GM23338 (cell line): ENCODE measurements at regions not wholly inside any gene's neighbourhood (a gene's known extent, or its start where the extent isn't known, plus 50 kb on each side); places are given as distances from the start of the nearest gene placed in this dataset.

Source experiments
- ATAC-seq: fragments of 200-7000 bp; cut with Tn5 transposase; 3 replicates; pipeline ENCODE4 v1.9.1; 2020
- DNase-seq: peaks from one replicate; pipeline ENCODE4 v3.0.0-alpha.2; 2015; ENCODE audit warnings: low spot score
- H2AFZ ChIP-seq: fragments of 200-600 bp; sonication (generic); 2 replicates; pipeline ENCODE4 v1.8.0; 2016; ENCODE audit warnings: antibody characterized with exemption, mild to moderate bottlenecking, moderate library complexity
- H3F3A ChIP-seq: fragments of 200-600 bp; sonication (generic); replicated peaks from 2 replicates; pipeline ENCODE4 v1.8.0; 2017; ENCODE audit warnings: antibody characterized with exemption, mixed run types, low read depth
- H3K27ac ChIP-seq: fragments of 200-600 bp; sonication (generic); 2 replicates; pipeline ENCODE4 v1.6.1; 2016; ENCODE audit warnings: low read depth
- H3K27me3 ChIP-seq: fragments of 200-600 bp; sonication (generic); 2 replicates; pipeline ENCODE4 v1.8.0; 2016; ENCODE audit warnings: mild to moderate bottlenecking, mixed run types, moderate library complexity; ENCODE audit not compliant: insufficient read depth
- H3K36me3 ChIP-seq: fragments of 200-600 bp; sonication (generic); 2 replicates; pipeline ENCODE4 v1.8.0; 2016; ENCODE audit warnings: mild to moderate bottlenecking; ENCODE audit not compliant: insufficient read depth
- H3K4me1 ChIP-seq: fragments of 200-600 bp; sonication (generic); 2 replicates; pipeline ENCODE4 v1.8.0; 2016; ENCODE audit warnings: mild to moderate bottlenecking, moderate library complexity; ENCODE audit not compliant: insufficient read depth
- H3K4me2 ChIP-seq: fragments of 200-600 bp; sonication (generic); 2 replicates; pipeline ENCODE4 v1.7.1; 2017; ENCODE audit warnings: mixed run types
- H3K4me3 ChIP-seq: fragments of 200-600 bp; sonication (generic); 2 replicates; pipeline ENCODE4 v1.6.1; 2016; ENCODE audit warnings: mixed run types
- H3K79me2 ChIP-seq: fragments of 200-600 bp; sonication (generic); replicated peaks from 2 replicates; pipeline ENCODE4 v1.8.0; 2017; ENCODE audit warnings: mild to moderate bottlenecking; ENCODE audit not compliant: insufficient read depth
- H3K9me2 ChIP-seq: fragments of 200-600 bp; sonication (generic); 2 replicates; pipeline ENCODE4 v1.8.0; 2017; ENCODE audit not compliant: insufficient read depth
- H4K20me1 ChIP-seq: fragments of 200-600 bp; sonication (generic); replicated peaks from 2 replicates; pipeline ENCODE4 v1.8.0; 2017; ENCODE audit warnings: mild to moderate bottlenecking; ENCODE audit not compliant: insufficient read depth
- H3K27ac Mint-ChIP-seq: 2 replicates; pipeline ENCODE4 v1.8.0; 2020; ENCODE audit warnings: inconsistent platforms, mild to moderate bottlenecking, moderate library complexity, mixed read lengths
- H3K27me3 Mint-ChIP-seq: 3 replicates; pipeline ENCODE4 v1.8.0; 2022; ENCODE audit warnings: low read depth, mild to moderate bottlenecking, moderate library complexity, mixed read lengths, inconsistent platforms; ENCODE audit not compliant: insufficient read depth, poor library complexity
- H3K36me3 Mint-ChIP-seq: 3 replicates; pipeline ENCODE4 v1.8.0; 2021; ENCODE audit warnings: low read depth, mild to moderate bottlenecking, inconsistent platforms, moderate library complexity, mixed read lengths
- H3K4me1 Mint-ChIP-seq: 3 replicates; pipeline ENCODE4 v1.8.0; 2020; ENCODE audit warnings: mild to moderate bottlenecking, inconsistent platforms, mixed read lengths
- H3K4me3 Mint-ChIP-seq: 3 replicates; pipeline ENCODE4 v1.8.0; 2021; ENCODE audit warnings: moderate library complexity, mild to moderate bottlenecking, inconsistent platforms, mixed read lengths
- H3K9me3 Mint-ChIP-seq: 3 replicates; pipeline ENCODE4 v1.8.0; 2020; ENCODE audit warnings: moderate library complexity, mild to moderate bottlenecking, inconsistent platforms, mixed read lengths
- CTCF ChIP-seq, 2 experiments: fragments of 200-600 bp in 1 of 2; sonication (generic) in 1 of 2; conservative IDR thresholded peaks; 2 replicates each; pipeline versions ENCODE4 v1.5.1 to v1.6.1; 2016 to 2017; ENCODE audit warnings: antibody characterized with exemption in 2 of 2, low read depth in 2 of 2, mild to moderate bottlenecking in 2 of 2, moderate library complexity in 1 of 2
- ETS1 ChIP-seq: IDR thresholded peaks from 2 replicates; pipeline ENCODE4 v1.6.1; 2016; ENCODE audit warnings: antibody characterized with exemption
- EZH2 ChIP-seq: fragments of 200-600 bp; sonication (generic); IDR thresholded peaks from one replicate; pipeline ENCODE4 v1.8.0; 2017; ENCODE audit warnings: antibody characterized with exemption, mild to moderate bottlenecking, low read depth; ENCODE audit not compliant: unreplicated experiment
- EZH2phosphoT487 ChIP-seq: fragments of 200-600 bp; sonication (generic); IDR thresholded peaks from one replicate; pipeline ENCODE4 v1.8.1; 2018; ENCODE audit warnings: antibody characterized with exemption; ENCODE audit not compliant: unreplicated experiment
- JUNB ChIP-seq: IDR thresholded peaks from one replicate; pipeline ENCODE4 v1.6.1; 2016; ENCODE audit warnings: antibody characterized with exemption; ENCODE audit not compliant: unreplicated experiment
- NANOG ChIP-seq: IDR thresholded peaks from 2 replicates; pipeline ENCODE4 v1.6.1; 2016; ENCODE audit warnings: antibody characterized with exemption, borderline replicate concordance
- POLR2AphosphoS5 ChIP-seq: IDR thresholded peaks from 2 replicates; pipeline ENCODE4 v1.6.1; 2016; ENCODE audit warnings: antibody characterized with exemption, low read depth
- REST ChIP-seq: IDR thresholded peaks from one replicate; pipeline ENCODE4 v1.6.1; 2018; ENCODE audit warnings: antibody characterized with exemption; ENCODE audit not compliant: unreplicated experiment
- STAT1 ChIP-seq: IDR thresholded peaks from one replicate; pipeline ENCODE4 v1.6.1; 2016; ENCODE audit warnings: antibody characterized with exemption; ENCODE audit not compliant: unreplicated experiment
- ZNF114 ChIP-seq: fragments of 250-450 bp; sonication (Bioruptor Pico); IDR thresholded peaks from 2 replicates; pipeline ENCODE4 v1.5.0; 2020; ENCODE audit warnings: mild to moderate bottlenecking, moderate library complexity
- ZNF331 ChIP-seq: fragments of 250-450 bp; sonication (Bioruptor Pico); IDR thresholded peaks from 2 replicates; pipeline ENCODE4 v1.5.0; 2020; ENCODE audit warnings: low read depth, mild to moderate bottlenecking, moderate library complexity
- ZNF462 ChIP-seq: fragments of 250-450 bp; sonication (Bioruptor Pico); IDR thresholded peaks from 2 replicates; pipeline ENCODE4 v1.5.0; 2020; ENCODE audit warnings: mild to moderate bottlenecking, moderate library complexity

GRCh38 chr6:163667372-163668060, 253.0 kb downstream of the QKI start (continued):
- no peak for TF ChIP-seq ZNF331 (CRISPR knock-in tag)
- TF ChIP-seq JUNB, result no peak
- TF ChIP-seq STAT1, result no peak
- TF ChIP-seq ZNF114 (CRISPR knock-in tag), result no peak

- Histone ChIP-seq H3F3A (no peaks in the 10 kb centered on the region), H3K4me1 (no peaks in the 10 kb centered on the region), H3K27ac (no peak overlapping the region), H3K27me3 (no peaks in the 10 kb centered on the region), H3K79me2 (no peaks in the 10 kb centered on the region), H3K4me3 (no peak overlapping the region), H3K9me2 (0 out of 2 replicates have a peak, but pooled peaks cover 4% of the 10 kb centered on the region), H2AFZ (no peak overlapping the region), H3K4me2 (no peak overlapping the region), H3K36me3 (no peaks in the 10 kb centered on the region), H4K20me1 (no peaks in the 10 kb centered on the region)
- TF ChIP-seq ZNF462 (CRISPR knock-in tag), result no peak
- no peak for TF ChIP-seq CTCF (conservative IDR thresholded peaks at IDR 0.05; ENCODE audit: low read depth in 2 of 2)
- TF ChIP-seq REST, result no peak
- no peak for TF ChIP-seq ZNF331 (CRISPR knock-in tag)
- no peak for TF ChIP-seq NANOG
- TF ChIP-seq ETS1, result no peak
- no peak for TF ChIP-seq EZH2
- no peak for TF ChIP-seq STAT1
- TF ChIP-seq POLR2AphosphoS5, result no peak
- TF ChIP-seq ZNF114 (CRISPR knock-in tag), result no peak
- TF ChIP-seq EZH2phosphoT487, result no peak
- no peaks in the 10 kb centered on the region for H3K9me3 Mint-ChIP-seq
- H3K27ac Mint-ChIP-seq, result no peak overlapping the region
- no peaks in the 10 kb centered on the region for H3K36me3 Mint-ChIP-seq
- DNase-seq (no peak), ATAC-seq (no peak)
- H3K4me1 Mint-ChIP-seq, result peaks cover 12% of the 10 kb centered on the region; the same call in 2 of the 3 replicates
- no peak overlapping the region for H3K4me3 Mint-ChIP-seq
- no peaks in the 10 kb centered on the region for H3K27me3 Mint-ChIP-seq
Observed at GRCh38 chr6:163665464-163665863, 250.9 kb downstream of the QKI start.
